GM21528 (cell line): ENCODE measurements at regions not wholly inside any gene's neighbourhood (a gene's known extent, or its start where the extent isn't known, plus 50 kb on each side); places are given as distances from the start of the nearest gene placed in this dataset.
"Not testable (repeated sequence)": the region's sequence is repeated elsewhere in the genome, so short reads cannot be mapped to it uniquely, and the experiment has no call there.

Experiments used
- ATAC-seq: cut with Tn5 transposase; IDR thresholded peaks from one replicate; pipeline ENCODE4 v1.9.1; 2021; ENCODE audit warnings: mild to moderate bottlenecking, moderate library complexity; ENCODE audit not compliant: unreplicated experiment, low FRiP score

DNA sequence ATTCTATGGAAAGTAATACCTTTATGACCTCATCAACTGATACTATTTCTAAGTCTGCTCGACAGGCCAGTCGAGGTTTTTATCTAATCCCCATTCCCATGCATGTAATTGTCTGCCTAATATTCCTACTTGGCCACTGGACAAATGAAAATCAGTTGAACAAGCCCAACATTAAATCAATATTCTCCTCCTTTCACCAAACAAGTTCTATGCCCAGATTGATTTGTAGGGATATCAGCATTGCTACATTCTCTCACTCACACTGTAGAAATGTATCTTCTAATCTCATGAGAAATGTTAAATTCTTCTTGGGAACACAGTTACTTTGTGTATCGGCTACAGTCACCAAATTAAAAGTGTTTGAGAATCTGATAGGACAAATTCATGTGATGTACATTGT is 208.8 kb upstream of the CTNND2 start:
- ATAC-seq = no peak

DNA sequence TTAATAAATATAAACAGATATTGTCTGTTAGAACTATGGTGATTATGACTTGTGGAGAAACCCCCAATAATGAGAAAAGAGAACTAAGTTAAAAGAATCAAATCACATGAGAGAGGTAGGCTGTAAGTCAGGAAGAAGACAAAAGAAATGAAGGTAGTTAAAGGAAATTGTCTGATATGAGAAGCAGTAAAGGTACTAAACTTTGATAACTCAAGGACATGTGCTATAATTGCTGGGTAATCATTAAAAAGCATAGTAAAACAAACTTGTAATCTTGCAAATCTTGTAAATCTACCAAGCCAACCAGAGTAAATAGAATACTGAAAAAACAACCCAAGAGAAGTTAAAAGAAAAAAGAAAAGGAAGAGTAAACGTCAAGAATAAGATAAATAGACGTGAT is 207.0 kb upstream of the CTNND2 start:
- ATAC-seq = no peak

DNA sequence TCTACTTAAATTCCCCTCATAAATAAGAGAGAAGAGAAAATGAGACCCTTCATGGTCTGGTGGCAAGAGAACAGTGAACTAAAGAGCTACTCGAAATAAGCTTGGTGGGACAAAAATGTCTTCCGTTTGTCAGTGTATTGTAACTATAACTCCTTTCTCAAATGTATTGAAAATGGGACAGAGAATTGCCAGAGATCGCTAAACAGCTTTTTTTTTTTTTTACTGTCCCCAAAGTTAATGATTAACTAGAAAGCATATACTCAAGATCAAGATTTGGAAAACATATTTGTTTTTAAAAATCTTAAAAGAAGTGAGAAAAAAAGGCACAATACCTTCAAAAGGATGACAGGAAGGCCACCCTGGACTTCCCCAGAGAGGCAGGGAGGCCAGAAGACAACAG is 206.4 kb upstream of the CTNND2 start:
- ATAC-seq = no peak

DNA sequence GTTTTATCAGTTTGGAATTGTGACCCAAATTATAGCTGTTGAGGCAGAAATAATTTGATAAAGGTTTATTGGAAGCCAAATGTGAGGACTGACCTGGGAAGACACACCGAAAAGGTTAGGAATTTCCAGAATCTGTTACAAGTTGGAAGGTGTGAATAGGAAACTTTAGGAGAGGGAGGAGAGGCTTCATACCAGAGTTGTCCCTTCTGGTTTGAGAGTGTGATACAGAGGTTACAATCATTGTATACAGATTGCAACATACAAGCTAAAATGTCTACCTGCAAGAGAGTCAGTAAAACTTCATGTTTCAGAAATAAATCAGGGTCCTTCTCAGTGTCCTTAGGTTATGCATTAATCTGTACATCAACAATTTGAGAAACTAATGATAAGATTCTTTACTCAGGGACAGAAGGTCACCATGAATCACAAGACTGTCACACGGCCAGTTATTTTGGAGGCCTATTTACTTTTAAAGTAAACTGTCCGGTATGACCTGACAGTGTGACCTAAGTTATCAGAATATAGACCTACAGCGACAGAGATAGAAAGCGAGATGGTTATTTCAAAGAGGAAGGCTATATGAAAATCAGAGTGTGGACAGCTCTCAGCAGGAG is 204.9 kb upstream of the CTNND2 start:
- no peak for ATAC-seq

DNA sequence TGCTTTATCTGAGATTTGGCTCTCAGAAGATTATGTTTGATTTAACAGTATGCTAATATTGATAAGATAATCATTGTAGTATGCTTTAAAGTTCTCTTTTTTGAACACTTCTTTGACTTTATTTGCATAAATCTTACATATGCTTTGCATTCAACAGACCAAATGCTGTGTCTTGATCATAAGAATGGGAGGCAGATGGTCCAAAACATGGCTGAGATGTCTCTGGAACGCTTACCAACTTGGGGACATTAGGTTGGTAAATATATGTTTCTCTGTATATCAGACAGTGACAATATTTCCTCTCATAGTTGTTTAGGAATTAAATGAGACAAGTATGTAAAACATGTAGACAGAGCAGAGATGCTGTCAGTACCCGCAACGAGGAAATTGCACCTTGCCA is 197.9 kb upstream of the CTNND2 start:
- ATAC-seq = no peak

DNA sequence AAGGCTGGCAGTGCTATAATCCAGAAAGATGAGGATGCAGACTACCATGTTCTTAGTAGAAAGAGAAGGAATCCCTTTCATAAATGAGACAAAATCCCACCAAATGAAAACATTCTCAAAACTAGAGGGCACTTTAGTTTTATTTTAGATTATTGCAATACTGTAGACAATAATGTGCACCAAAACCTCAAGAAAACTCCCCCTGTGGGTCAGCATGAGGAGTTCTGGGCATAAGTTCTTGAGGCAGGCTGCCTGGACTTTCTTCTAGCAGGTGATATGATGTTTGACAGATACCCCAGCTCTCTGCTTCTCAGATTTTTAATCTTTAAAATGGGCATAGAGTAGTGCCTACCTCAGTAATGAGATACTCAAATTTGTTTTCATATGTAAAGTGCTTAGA is 196.3 kb upstream of the CTNND2 start:
- no peak for ATAC-seq

DNA sequence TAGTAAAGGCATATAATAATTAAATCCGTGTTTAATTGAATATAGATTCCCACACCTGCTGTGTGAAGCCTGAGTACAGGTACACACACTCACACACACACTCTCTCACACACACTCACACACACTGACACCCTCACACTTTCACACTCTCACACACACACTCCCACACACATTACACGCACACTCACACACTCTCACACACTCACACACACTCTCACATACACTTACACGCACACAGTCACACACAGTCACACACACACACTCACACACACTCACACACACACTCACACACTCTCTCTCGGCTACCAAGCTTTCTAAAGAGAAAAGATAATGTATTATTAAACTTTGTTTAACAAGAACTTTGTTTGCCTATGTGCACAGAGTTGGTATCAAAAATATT is 195.1 kb upstream of the CTNND2 start:
- no peak for ATAC-seq

DNA sequence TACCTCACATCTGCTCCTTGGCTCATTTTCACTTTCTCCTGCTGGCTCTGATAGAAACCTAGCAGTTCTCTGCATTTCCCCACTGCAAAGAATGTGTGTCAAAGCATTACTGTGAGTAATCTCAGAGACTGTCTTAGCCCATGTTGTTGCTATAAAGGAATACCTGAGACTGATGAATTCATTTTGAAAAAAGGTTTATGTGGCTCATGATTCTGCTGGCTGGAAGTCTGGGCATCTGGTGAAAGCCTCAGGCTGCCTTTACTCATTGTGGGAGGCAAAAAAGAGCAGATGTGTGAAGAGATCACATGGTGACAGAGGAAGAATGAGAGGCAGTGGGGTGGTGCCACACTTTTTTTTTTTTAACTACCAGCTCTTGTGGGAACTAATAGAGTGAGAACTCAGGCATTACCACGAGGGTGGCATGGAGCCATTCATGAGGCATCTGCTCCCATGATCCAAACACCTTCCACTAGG is 191.6 kb upstream of the CTNND2 start:
- ATAC-seq = no peak

DNA sequence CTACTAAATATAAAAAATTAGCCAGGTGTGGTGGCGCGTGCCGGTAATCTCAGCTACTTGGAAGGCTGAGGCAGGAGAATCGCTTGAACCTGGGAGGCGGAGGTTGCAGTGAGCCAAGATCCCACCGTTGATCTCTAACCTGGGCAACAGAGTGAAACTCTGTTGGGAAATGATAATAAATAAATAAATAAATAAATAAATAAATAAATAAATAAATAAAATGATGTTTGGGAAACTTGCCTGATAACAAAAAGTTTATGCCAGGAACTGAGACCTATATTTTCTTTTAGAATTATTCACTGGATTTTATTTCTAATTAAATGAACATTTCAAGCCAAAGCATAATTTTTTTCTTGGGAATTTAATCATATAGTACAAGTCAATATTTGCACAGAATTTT is 189.3 kb upstream of the CTNND2 start:
- no peak for ATAC-seq

DNA sequence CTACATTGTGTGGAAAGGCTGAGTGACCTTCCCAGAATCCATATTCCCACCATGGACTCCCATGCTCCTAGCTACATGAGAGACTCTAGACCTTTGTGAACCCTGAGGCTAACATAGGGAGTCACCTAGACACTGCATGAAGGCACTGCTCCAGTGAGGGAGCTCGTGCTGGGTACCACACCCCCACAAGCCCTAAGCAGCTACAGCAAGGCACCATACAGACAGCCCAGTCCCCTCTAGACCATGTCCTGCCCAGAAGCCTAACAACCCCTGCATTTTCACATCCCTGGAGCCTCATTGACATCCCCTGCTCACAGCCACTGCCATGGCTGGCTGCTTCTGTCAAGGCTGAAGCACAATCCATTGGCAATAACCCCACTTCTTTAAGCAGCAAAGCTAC is 176.5 kb upstream of the CTNND2 start:
- no peak for ATAC-seq

DNA sequence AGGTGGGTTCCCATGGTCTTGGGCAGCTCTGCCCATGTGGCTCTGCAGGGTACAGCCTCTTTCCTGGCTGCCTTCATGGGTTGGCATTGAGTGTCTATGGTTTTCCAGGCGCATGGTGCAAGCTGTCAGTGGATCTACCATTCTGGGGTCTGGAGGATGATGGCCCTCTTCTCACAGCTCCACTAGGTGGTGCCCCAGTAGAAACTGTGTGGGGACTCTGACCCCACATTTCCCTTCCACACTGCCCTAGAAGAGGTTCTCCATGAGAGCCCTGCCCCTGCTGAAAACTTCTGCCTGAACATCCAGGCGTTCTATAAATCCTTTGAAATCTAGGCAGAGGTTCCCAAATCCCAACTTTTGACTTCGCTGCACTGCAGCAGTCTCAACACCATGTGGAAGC is 174.0 kb upstream of the CTNND2 start:
- ATAC-seq = not testable (repeated sequence)

DNA sequence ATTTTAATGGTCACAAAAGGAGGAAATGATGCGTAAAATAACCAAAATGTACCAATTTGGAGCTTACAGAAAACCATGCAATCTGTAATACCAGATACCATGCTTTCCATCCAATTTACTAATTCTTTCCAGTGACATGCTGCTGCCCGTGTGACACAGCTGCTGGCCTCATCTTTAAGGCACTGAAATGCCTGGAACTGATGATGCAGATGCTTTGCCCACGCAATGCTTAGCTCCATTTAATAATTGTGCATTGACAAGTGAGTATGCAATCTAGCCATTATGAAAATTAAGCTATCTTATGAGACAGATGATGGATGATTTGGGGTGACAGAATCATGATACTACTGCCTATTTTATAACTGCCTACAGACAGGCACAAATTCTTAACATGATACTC is 169.2 kb upstream of the CTNND2 start:
- no peak for ATAC-seq

DNA sequence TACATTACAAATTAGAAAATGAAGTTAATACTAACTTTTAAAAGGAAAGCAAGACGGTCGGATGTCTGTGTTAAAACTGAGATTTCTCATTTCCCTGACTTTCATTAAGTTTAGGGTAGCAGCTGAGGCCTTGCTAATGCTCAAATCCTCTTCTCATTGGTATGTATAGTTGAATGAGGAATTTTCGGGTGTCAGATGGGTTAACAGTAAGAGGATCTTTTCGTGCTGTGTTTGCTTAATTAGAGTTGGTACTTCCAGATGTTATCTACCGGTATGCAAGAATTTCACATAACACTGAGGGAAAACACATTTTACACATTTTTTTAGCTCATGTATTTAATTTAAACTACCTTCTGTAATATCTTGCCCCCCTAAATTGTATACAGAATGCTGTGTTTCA is 168.2 kb upstream of the CTNND2 start:
- ATAC-seq = no peak

DNA sequence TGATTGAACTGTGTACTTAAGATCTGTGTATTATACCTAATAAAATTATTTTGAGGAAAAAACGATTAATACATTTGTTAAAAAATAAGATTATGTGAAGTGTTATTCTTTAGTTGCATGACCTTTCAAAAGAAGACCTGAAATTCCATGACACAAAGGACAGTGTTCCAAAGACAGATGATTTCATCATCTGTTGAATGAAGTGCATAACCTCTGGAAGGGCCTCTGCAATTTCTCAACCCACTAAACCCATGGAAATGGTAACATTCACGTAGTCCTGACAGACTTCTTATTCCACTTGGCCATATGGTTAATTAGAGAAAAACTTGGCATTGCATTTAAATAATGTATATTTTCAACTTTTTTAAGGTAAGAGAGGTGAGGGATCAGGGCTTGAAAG is 167.2 kb upstream of the CTNND2 start:
- no peak for ATAC-seq

DNA sequence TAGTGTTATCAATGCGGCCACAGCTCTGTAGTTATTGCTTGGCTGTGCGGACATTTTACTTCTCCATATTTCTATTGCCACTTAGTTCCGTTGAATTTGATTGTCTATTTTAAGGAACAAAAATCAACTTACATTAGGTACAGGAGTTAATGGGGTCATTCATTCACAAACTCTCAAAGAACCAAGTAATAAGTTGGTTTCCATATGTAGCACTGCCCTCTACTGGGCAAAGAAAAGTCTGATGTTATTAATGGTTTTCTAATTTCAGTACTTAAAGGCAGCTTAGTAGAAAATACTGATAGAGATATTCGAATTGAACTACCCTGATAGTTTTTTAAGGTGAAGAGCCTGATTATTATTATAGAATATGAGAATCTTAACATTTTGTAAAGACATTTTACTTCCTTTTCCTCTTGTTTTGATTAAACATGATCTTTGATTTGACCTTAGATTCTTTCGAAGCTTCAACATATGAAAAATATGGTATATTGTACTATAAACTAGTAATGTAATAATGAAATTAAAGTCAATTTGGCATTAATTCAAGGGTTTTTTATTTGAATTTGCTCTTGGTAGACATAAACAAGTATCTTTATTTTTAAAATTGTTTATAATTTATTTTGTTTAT is 119.5 kb upstream of the CTNND2 start:
- no peak for ATAC-seq

DNA sequence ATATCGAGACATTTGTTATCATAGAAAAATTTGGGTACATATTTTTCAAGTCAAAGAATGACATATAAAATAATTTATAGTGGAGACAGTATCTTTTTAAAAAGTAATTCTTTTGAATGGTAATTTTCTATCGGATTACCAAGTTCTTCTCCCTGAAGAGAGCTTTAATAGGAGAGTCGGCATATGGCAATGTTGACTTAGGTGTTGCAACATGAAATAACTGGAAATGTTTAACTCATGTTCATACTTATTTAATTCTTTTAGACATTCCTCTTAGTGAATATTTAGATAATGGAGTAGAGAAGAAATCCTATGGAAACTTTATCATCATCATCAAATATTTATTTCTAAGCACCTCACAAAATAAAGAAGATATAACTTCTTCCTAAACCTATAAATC is 118.2 kb upstream of the CTNND2 start:
- ATAC-seq = no peak

DNA sequence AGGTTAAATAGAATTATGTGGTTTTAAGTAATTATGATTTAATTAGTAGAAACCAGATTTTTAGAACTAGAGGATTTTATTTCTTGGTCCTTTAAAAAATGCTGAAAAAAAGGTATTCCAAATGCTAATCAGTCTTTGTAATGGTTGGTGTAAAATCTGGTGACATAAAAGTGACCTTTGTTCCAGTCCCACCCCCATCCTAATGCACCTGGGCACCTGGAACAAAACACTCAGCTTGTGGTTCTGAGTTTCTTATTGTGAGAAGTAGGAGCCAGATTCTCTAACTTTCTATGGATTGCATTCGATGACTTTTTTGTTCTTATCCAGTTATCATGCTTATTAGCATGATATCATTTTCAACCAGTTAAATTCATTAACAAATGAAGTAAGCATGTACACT is 115.1 kb upstream of the CTNND2 start:
- ATAC-seq = no peak

DNA sequence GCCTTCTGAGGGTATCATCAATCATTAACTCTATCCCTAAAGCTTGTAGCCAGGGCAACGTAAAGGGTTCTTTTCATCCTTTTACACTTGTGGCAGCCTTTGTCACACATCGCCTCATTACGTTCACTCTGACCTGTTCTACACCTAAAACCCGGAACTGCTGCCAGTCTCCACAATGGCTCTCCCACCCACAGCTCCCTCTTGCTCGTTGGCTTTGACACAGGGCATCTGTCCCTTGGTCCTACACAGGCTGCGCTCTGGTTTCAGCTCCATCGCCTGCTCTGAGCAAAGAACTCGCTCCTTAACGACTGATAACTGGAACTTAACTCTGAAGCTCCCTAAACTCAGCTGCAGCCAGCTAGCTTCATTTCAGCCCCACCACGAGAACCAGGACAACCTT is 112.8 kb upstream of the CTNND2 start:
- ATAC-seq = no peak

DNA sequence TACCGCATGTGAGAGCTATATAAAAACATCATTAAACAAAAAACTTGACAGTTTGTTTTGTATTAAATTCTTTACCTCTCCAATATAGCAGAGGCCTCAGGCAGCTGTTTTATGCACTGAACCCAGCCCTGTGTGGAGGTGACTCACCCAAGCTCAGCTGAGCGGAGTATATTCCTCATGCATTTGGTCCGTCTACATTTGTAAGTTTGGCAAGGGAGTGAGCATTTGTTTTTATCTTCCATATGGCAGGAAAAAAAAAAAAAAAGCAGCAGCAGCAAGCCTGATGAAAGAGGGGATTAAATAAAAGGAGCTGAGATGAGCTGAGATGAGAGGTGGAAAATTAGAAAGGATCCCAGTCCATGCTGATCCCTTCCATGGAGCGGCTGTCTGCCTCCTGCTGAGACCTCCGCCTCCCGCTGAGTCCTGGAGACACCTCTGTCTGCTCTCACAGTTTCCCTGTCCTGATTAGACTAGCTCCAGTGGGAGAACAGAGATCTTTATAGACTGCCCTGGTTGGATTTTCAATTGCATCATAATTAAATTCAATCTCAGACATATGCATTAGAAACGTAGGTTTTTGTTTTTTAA is 112.0 kb upstream of the CTNND2 start:
- no peak for ATAC-seq

DNA sequence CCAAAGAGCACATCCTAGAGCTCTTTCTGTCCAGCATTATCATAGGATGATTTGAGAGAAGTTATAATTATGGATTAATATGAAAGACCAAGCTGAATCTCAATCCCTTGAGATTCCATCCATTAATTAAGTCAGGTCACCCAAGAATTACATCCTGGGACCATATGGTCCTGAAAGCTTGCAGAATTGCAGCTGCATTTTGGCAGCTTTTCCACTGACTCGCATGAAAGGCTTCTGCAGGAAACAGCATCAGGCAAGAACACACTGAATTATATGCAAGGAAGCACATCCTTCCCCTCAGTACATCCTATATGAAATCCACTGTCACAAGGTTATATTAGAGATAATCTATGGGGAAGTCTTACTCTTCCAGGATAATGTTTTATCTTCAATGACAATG is 109.1 kb upstream of the CTNND2 start:
- no peak for ATAC-seq

DNA sequence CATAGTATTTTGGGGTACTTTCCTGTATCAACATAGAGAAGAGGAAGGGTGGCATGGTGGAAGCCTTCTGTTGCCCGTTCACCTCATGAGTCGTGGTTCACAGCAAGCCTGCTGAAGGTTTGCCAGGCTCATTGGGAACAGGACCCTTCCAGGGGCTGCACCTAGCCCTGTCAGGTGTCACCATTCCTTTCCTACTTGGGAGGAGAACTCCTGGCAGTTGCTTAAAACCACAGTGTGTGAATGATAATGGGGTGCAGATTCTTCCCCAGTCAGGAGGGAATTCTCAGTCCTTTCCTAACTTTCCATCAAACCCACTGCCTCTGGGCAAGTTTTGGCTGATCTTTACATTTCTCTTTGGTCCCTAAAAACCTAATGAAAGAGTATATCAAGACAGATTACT is 99.4 kb upstream of the CTNND2 start:
- no peak for ATAC-seq

DNA sequence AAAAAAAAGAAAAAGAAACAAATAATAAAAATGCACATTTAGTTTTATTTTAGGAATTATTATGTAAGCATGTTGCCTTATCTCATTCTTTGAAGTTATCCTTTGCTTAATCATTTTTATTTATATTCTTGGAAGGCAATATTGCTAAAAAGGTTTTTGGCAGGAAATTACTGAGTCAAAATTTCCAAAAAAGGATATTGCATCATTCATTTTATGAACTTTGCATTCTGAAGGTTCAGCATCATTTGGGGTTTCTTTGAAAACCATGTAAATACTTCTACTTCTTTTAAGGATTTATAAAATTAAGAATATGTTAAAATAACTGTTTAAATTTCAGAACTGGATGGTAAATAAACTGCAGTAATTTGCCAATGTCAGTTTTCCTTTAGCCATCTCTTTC is 94.2 kb upstream of the CTNND2 start:
- no peak for ATAC-seq
